Muscle layer of colon (tissue), 2 donors: ENCODE measurements at regions not wholly inside any gene's neighbourhood (a gene's known extent, or its start where the extent isn't known, plus 50 kb on each side); places are given as distances from the start of the nearest gene placed in this dataset.

Experiments
- H3K27ac ChIP-seq: one replicate; pipeline ENCODE4 v1.7.0; 2013; ENCODE audit warnings: low read depth, mild to moderate bottlenecking, low read length, moderate library complexity
- H3K27me3 ChIP-seq, 2 donors: one replicate each; pipeline ENCODE4 v1.7.0; 2013; ENCODE audit warnings: low read length in 2 of 2, mild to moderate bottlenecking in 2 of 2; ENCODE audit not compliant: insufficient read depth in 2 of 2, control insufficient read depth in 1 of 2
- H3K36me3 ChIP-seq: one replicate; pipeline ENCODE4 v1.7.0; 2013; ENCODE audit warnings: mild to moderate bottlenecking, low read length; ENCODE audit not compliant: insufficient read depth
- H3K4me1 ChIP-seq: one replicate; pipeline ENCODE4 v1.7.0; 2013; ENCODE audit warnings: mild to moderate bottlenecking, low read length; ENCODE audit not compliant: insufficient read depth
- H3K4me3 ChIP-seq, 2 donors: one replicate each; pipeline ENCODE4 v1.7.0; 2013; ENCODE audit warnings: low read length in 2 of 2, low read depth in 1 of 2, mild to moderate bottlenecking in 1 of 2, moderate library complexity in 1 of 2
- H3K9ac ChIP-seq: one replicate; pipeline ENCODE4 v1.7.0; 2013; ENCODE audit warnings: low read length
- H3K9me3 ChIP-seq: one replicate; pipeline ENCODE4 v1.7.0; 2013; ENCODE audit warnings: mild to moderate bottlenecking, low read length
- donor health status: abdominal sarcoma.
- donor health status: Adenocarcinoma of cecum.

DNA sequence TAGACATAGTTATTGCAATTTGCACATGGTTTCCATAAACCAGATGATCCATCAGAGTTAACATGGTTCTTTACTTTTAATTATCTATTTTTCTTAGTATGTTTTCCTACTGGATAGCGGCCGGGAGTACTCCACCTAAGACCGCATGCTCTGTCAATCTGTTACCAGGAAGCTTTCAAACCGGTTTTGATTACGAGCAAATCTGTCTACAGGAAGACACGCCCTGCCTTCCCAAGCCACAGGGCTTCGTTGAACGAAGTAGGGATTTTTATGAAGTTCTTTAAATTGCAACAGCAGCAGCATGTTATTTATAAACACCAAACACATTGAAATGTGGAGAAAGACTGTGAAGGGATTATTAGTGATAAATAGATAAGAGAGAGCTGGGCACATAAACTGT, 283.3 kb upstream of the ROBO2 start:
- H3K27ac ChIP-seq: no peak overlapping the region

DNA sequence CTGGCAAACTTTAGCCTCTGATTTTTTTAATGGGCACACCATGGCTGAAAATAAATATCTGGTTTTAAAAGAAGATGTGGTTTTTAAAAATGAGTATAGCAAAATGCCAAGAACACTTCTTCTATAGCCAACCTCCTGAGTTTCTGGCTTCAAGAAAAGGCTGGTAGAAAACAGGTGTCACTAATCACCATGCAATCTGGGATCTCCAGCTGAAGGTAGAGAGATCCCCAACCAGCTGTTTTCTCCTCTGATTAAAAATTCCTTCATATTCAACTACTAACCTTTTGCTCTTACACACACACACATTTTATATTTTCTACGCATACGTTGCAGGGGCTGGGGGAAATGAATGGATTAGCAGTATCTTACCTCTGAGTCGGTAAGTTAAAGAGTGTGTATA, 279.6 kb upstream of the ROBO2 start:
- no peaks in the 10 kb centered on the region for H3K4me1 ChIP-seq
- no peaks in the 10 kb centered on the region for H3K36me3 ChIP-seq
- no peak overlapping the region for H3K9ac ChIP-seq
- no peaks in the 10 kb centered on the region for H3K27me3 ChIP-seq
- no peak overlapping the region for H3K4me3 ChIP-seq
- H3K9me3 ChIP-seq: no peaks in the 10 kb centered on the region
- no peak overlapping the region for H3K27ac ChIP-seq

More for the DNA sequence above, 283.3 kb upstream of the ROBO2 start:
- Histone ChIP-seq H3K9ac (no peak overlapping the region), H3K27me3 (no peaks in the 10 kb centered on the region), H3K4me3 (no peak overlapping the region), H3K9me3 (no peaks in the 10 kb centered on the region), H3K36me3 (no peaks in the 10 kb centered on the region), H3K4me1 (no peaks in the 10 kb centered on the region)

DNA sequence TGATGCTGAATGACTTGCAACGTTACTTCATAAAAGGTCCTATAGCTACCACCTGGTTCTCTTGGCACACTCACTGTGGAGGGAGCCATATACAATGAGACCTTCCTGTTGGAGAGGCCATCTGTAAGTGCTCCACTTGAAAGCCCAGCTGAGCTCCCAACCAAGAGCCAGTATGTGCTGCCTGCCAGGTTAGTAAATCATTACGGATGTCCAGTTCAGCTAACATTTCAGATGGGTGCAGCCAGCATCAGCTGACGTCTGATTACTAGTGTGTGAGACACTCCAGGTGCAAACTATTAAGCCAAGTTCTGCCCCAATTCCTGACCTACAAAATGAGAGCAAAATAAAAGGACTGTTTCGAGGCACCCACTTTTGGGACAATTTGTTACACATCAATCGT, 274.4 kb upstream of the ROBO2 start:
- Histone ChIP-seq H3K36me3 (no peaks in the 10 kb centered on the region), H3K27ac (no peak overlapping the region), H3K27me3 (no peaks in the 10 kb centered on the region), H3K9ac (no peak overlapping the region), H3K4me1 (no peaks in the 10 kb centered on the region), H3K9me3 (no peaks in the 10 kb centered on the region), H3K4me3 (no peak overlapping the region)

DNA sequence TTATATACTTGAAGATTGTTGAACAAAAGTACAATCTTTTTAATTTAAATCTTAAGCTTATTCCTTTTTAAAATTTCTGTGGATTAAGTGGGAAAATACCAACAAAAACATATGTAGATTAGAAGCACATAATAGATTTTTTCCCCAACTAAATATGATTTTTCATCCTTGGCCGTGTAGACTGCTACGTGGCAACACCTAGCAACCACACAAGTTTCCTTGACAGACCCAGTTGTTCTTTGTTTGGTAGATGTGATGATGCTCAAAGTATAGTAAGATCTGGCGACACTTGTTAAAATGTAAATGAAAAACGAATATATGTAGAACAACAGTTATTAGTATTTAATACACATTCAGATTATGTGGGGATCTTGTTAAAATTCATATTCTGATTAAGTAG, 271.0 kb upstream of the ROBO2 start:
- Histone ChIP-seq H3K27me3 (no peaks in the 10 kb centered on the region), H3K9ac (no peak overlapping the region), H3K27ac (no peak overlapping the region), H3K9me3 (no peaks in the 10 kb centered on the region), H3K36me3 (no peaks in the 10 kb centered on the region), H3K4me1 (no peaks in the 10 kb centered on the region), H3K4me3 (no peak overlapping the region)

DNA sequence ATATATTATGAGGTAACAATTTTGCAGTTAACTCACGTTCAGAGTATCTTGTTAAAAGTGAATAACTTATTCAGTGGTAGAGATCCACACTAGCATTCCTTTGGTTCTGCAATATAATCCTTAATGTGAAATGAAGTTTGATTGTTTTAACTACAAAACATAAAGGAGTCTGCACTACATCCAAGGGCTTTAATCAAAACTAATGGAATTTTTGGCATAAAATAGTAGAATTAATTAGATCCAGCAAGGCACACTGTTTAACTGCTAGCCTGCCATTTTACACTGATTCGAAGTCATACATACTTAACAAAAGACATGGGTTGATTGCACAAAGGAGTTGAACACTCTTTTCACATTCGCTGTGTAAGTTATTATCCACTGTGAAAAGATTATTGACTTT, 263.0 kb upstream of the ROBO2 start:
- Histone ChIP-seq H3K27me3 (no peaks in the 10 kb centered on the region), H3K27ac (no peak overlapping the region), H3K9ac (no peak overlapping the region), H3K4me1 (no peaks in the 10 kb centered on the region), H3K9me3 (no peaks in the 10 kb centered on the region), H3K36me3 (no peaks in the 10 kb centered on the region), H3K4me3 (no peak overlapping the region)

DNA sequence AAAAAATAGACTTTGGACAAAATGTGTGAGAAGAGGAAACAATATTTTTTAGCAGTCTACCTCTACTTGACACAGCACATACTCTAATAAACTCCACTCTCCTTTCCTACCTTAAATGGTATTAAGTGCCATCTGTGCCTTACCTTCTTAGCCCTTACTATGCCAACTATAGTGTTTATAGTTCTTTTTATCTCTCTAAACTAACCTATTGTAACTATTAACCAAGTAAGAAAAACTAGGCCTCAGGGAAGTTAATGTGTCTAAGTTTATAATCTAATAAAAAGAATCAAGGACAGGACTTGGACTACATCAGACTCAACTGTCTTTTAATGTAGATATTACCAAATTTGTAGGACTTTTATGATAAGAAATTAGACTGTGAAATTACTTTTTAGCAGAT, 251.7 kb upstream of the ROBO2 start:
- no peaks in the 10 kb centered on the region for H3K4me1 ChIP-seq
- no peaks in the 10 kb centered on the region for H3K36me3 ChIP-seq
- H3K4me3 ChIP-seq: no peak overlapping the region
- H3K27ac ChIP-seq: no peak overlapping the region
- no peaks in the 10 kb centered on the region for H3K27me3 ChIP-seq
- H3K9ac ChIP-seq: no peak overlapping the region
- no peaks in the 10 kb centered on the region for H3K9me3 ChIP-seq

DNA sequence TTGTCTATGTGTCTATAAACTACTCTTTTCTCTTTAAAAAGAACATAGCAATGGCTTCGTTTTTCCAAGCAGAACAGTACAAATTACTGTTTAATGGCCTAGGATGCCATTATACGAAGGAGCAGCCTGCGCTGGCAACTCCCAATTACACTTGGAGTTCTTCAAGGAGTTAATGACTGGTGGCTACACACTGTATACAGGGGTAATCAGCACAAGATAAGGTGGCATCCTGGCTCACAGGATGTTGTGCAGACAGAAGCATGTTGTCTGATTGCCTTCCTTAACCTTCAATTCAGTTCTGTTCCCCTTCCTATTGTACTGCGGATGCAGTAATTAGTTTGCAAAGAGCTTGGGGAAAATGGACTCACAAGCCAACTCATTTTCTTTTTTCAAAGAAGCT, 250.7 kb upstream of the ROBO2 start:
- Histone ChIP-seq H3K9ac (no peak overlapping the region), H3K36me3 (no peaks in the 10 kb centered on the region), H3K27ac (no peak overlapping the region), H3K4me3 (no peak overlapping the region), H3K9me3 (no peaks in the 10 kb centered on the region), H3K27me3 (no peaks in the 10 kb centered on the region), H3K4me1 (no peaks in the 10 kb centered on the region)

DNA sequence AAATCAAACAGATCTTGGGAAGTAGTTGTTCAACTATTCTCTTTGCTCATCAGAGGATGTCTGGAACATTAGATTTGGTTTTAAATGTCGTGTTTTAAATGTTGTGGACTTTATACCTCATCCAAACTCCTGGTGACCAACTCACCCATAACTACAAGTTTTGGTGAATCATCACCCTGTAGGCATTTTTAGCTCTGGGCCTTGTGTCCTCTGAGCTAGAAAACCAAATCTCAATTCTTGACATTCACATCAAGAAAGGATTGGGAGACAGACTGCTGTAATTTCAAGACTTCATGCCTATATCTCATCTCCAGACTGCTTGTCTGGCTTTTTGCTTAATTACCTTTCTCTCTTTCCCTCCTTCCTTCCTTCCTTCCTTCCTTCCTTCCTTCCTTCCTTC, 228.5 kb upstream of the ROBO2 start:
- no peak overlapping the region for H3K27ac ChIP-seq
- no peaks in the 10 kb centered on the region for H3K9me3 ChIP-seq
- no peaks in the 10 kb centered on the region for H3K4me1 ChIP-seq
- no peaks in the 10 kb centered on the region for H3K27me3 ChIP-seq
- no peak overlapping the region for H3K4me3 ChIP-seq
- no peaks in the 10 kb centered on the region for H3K36me3 ChIP-seq
- H3K9ac ChIP-seq: no peak overlapping the region

DNA sequence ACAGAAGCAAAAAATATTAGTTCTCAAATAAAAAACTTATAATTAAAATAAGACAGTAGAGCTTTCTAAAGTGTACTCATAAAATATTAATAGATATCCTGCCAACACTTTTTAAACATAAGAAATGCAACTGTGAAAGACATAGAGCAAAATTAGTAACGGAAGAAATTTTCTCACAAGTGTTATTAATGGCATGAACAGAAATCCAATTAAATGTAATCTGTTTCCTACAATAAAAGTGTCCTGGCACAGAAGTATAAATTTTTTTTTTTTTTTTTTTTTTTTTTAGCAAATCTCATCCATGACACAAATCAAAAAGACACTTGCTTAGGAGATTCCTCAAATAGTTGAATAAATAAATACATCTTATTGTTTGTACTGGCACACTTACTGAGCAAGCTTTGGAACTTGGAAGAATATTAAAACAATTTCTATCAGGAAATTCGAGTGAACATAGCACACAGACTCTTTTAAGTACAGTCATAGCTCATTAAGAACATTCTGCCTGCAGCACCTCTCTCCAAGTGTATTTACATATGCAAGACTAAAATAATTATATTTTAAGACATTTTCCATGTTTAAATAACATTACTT, 227.2 kb upstream of the ROBO2 start:
- Histone ChIP-seq H3K27me3 (no peaks in the 10 kb centered on the region), H3K9ac (no peak overlapping the region)

DNA sequence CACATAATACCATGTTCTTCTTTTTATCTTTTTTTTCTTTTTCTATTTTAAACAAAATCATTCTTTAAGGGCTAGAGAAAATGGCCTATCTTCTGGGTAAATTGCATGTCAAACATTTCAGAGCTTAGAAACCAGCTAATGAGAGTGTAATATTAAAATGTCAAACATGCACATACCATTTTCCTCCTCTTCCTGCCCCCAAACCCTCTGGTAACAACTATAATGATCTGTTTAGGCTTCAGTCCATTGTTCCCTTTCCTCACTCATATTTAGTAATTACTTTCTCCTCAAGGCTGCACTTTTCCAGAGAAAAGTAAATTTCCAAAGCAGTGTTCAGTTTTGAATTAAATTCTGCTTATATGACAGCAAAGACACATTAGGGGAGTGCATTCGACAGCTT, 224.3 kb upstream of the ROBO2 start:
- H3K27me3 ChIP-seq: no peaks in the 10 kb centered on the region

More for the DNA sequence above, 227.2 kb upstream of the ROBO2 start:
- H3K9me3 ChIP-seq: no peaks in the 10 kb centered on the region
- no peak overlapping the region for H3K4me3 ChIP-seq
- no peak overlapping the region for H3K27ac ChIP-seq
- no peaks in the 10 kb centered on the region for H3K4me1 ChIP-seq
- H3K36me3 ChIP-seq: no peaks in the 10 kb centered on the region

DNA sequence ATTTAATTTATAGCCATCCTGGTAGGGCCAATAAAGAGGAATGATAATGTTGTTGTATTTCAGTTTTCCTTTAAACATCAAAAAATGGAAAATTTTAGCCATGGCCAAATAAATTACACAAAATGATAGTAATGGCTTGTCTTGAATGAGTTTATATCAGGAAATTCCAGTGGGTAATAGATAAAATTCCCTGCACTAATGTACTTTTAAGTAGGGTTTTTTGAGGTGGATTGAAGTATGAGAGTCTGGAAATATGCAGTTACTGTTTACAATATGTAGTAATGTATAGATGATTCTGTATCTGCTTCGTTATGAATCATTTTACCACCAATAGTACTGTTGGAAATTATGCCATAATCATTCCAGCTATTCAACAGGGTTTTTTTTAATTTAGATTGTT, 219.4 kb upstream of the ROBO2 start:
- Histone ChIP-seq H3K4me1 (no peaks in the 10 kb centered on the region), H3K9ac (no peak overlapping the region), H3K27me3 (no peaks in the 10 kb centered on the region), H3K36me3 (no peaks in the 10 kb centered on the region), H3K9me3 (no peaks in the 10 kb centered on the region), H3K4me3 (no peak overlapping the region), H3K27ac (no peak overlapping the region)

More for the DNA sequence above, 224.3 kb upstream of the ROBO2 start:
- Histone ChIP-seq H3K9ac (no peak overlapping the region), H3K4me3 (no peak overlapping the region), H3K4me1 (no peaks in the 10 kb centered on the region), H3K27ac (no peak overlapping the region), H3K36me3 (no peaks in the 10 kb centered on the region), H3K9me3 (no peaks in the 10 kb centered on the region)

DNA sequence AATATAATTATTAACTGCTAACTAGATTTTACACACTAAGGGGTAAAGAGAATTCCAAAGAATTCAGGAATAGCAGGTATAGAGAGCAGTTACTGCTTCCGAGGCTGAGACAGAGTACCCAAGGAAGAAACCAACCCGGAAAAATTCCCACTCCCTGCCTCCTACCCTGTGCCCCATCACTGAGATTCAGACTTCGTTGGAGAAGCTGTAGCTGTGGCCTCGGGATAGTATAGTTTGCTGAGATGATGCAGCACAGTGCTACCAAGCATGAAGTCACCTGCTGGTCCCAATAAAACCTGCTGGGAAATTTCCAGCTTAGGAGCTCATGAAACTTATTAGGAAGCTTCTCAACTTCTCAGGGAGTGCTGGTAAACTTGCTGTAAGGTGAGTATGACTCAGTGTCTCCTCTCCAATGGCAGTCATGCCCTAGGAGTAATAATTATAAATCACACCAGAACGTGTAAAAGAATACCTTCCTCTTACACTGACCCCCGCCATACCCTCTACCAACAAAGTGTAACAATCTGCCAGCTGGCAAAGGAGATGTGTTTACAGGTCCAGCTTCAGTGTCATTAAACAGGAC, 215.2 kb upstream of the ROBO2 start:
- no peaks in the 10 kb centered on the region for H3K36me3 ChIP-seq
- no peaks in the 10 kb centered on the region for H3K4me1 ChIP-seq
- no peaks in the 10 kb centered on the region for H3K27me3 ChIP-seq
- H3K9me3 ChIP-seq: no peaks in the 10 kb centered on the region
- no peak overlapping the region for H3K9ac ChIP-seq
- H3K27ac ChIP-seq: no peak overlapping the region
- no peak overlapping the region for H3K4me3 ChIP-seq
